ENCODE measurements at regions not wholly inside any gene's neighbourhood (a gene's known extent, or its start where the extent isn't known, plus 50 kb on each side); places are given as distances from the start of the nearest gene placed in this dataset.
"Not testable (repeated sequence)": the region's sequence is repeated elsewhere in the genome, so short reads cannot be mapped to it uniquely, and the experiment has no call there.

- in situ Hi-C loops (cut with HindIII; ENCODE audit: low pct_unique_long_range_greater_than_20kb, low sequenced_read_pairs) = no loop called here
- no peak for TF ChIP-seq JUND (IDR thresholded peaks at IDR 0.05; ENCODE audit: low read depth)
- DNase-seq (ENCODE audit: low read depth in 1 of 2, low spot score in 1 of 2) = no peak
Measured at GRCh38 chr9:80691229-80691628, 998.1 kb downstream of the TLE1 start.

- no peak for TF ChIP-seq JUND (IDR thresholded peaks at IDR 0.05; ENCODE audit: low read depth)
- no peak for DNase-seq (ENCODE audit: low read depth in 1 of 2, low spot score in 1 of 2)
- in situ Hi-C loops (cut with HindIII; ENCODE audit: low pct_unique_long_range_greater_than_20kb, low sequenced_read_pairs) = no loop called here
Measured at GRCh38 chr9:80690349-80690939, 998.9 kb downstream of the TLE1 start.

- no peak for DNase-seq (ENCODE audit: low read depth in 1 of 2, low spot score in 1 of 2)
- TF ChIP-seq JUND (IDR thresholded peaks at IDR 0.05; ENCODE audit: low read depth) = no peak
- in situ Hi-C loops (cut with HindIII; ENCODE audit: low pct_unique_long_range_greater_than_20kb, low sequenced_read_pairs) = no loop called here
Measured at GRCh38 chr9:80679916-80680315, 1009.4 kb downstream of the TLE1 start.

- TF ChIP-seq JUND (IDR thresholded peaks at IDR 0.05; ENCODE audit: low read depth) = no peak
- in situ Hi-C loops (cut with HindIII; ENCODE audit: low pct_unique_long_range_greater_than_20kb, low sequenced_read_pairs) = no loop called here
- DNase-seq (ENCODE audit: low read depth in 1 of 2, low spot score in 1 of 2) = no peak
Measured at GRCh38 chr9:80678906-80679305, 1010.4 kb downstream of the TLE1 start.

GRCh38 chr9:80673496-80673895 is 1015.9 kb downstream of the TLE1 start:
- no peak for TF ChIP-seq JUND (IDR thresholded peaks at IDR 0.05; ENCODE audit: low read depth)
- DNase-seq (ENCODE audit: low read depth in 1 of 2, low spot score in 1 of 2) = no peak

GRCh38 chr9:80665479-80665878 is 1023.9 kb downstream of the TLE1 start:
- in situ Hi-C loops (cut with HindIII; ENCODE audit: low pct_unique_long_range_greater_than_20kb, low sequenced_read_pairs) = no loop called here
- no peak for DNase-seq (ENCODE audit: low read depth in 1 of 2, low spot score in 1 of 2)
- TF ChIP-seq JUND (IDR thresholded peaks at IDR 0.05; ENCODE audit: low read depth) = no peak

More at GRCh38 chr9:80673496-80673895, 1015.9 kb downstream of the TLE1 start:
- in situ Hi-C loops (cut with HindIII; ENCODE audit: low pct_unique_long_range_greater_than_20kb, low sequenced_read_pairs) = no loop called here

- TF ChIP-seq JUND (IDR thresholded peaks at IDR 0.05; ENCODE audit: low read depth) = no peak
- no peak for DNase-seq (ENCODE audit: low read depth in 1 of 2, low spot score in 1 of 2)
- in situ Hi-C loops (cut with HindIII; ENCODE audit: low pct_unique_long_range_greater_than_20kb, low sequenced_read_pairs) = no loop called here
Measured at GRCh38 chr9:80664327-80665210, 1024.8 kb downstream of the TLE1 start.

GRCh38 chr9:80659751-80660150 is 1029.6 kb downstream of the TLE1 start:
- in situ Hi-C loops (cut with HindIII; ENCODE audit: low pct_unique_long_range_greater_than_20kb, low sequenced_read_pairs); DNase-seq (ENCODE audit: low read depth in 1 of 2, low spot score in 1 of 2): not testable (repeated sequence)

GRCh38 chr9:80651044-80651443 is 1038.3 kb downstream of the TLE1 start:
- TF ChIP-seq JUND (IDR thresholded peaks at IDR 0.05; ENCODE audit: low read depth) = no peak
- DNase-seq (ENCODE audit: low read depth in 1 of 2, low spot score in 1 of 2) = no peak
- in situ Hi-C loops (cut with HindIII; ENCODE audit: low pct_unique_long_range_greater_than_20kb, low sequenced_read_pairs) = no loop called here

GRCh38 chr9:80649496-80649895 is 1039.9 kb downstream of the TLE1 start:
- in situ Hi-C loops (cut with HindIII; ENCODE audit: low pct_unique_long_range_greater_than_20kb, low sequenced_read_pairs) = no loop called here
- no peak for DNase-seq (ENCODE audit: low read depth in 1 of 2, low spot score in 1 of 2)
- no peak for TF ChIP-seq JUND (IDR thresholded peaks at IDR 0.05; ENCODE audit: low read depth)

- no peak for TF ChIP-seq JUND (IDR thresholded peaks at IDR 0.05; ENCODE audit: low read depth)
- in situ Hi-C loops (cut with HindIII; ENCODE audit: low pct_unique_long_range_greater_than_20kb, low sequenced_read_pairs) = no loop called here
- no peak for DNase-seq (ENCODE audit: low read depth in 1 of 2, low spot score in 1 of 2)
Measured at GRCh38 chr9:80649001-80649420, 1040.3 kb downstream of the TLE1 start.

- in situ Hi-C loops (cut with HindIII; ENCODE audit: low pct_unique_long_range_greater_than_20kb, low sequenced_read_pairs) = no loop called here
- DNase-seq (ENCODE audit: low read depth in 1 of 2, low spot score in 1 of 2) = no peak
- TF ChIP-seq JUND (IDR thresholded peaks at IDR 0.05; ENCODE audit: low read depth) = no peak
Measured at GRCh38 chr9:80648336-80648735, 1041.0 kb downstream of the TLE1 start.

- no peak for TF ChIP-seq JUND (IDR thresholded peaks at IDR 0.05; ENCODE audit: low read depth)
- in situ Hi-C loops (cut with HindIII; ENCODE audit: low pct_unique_long_range_greater_than_20kb, low sequenced_read_pairs) = no loop called here
- DNase-seq (ENCODE audit: low read depth in 1 of 2, low spot score in 1 of 2) = no peak
Measured at GRCh38 chr9:80646211-80646610, 1043.1 kb downstream of the TLE1 start.
